ENCODE measurements at regions not wholly inside any gene's neighbourhood (a gene's known extent, or its start where the extent isn't known, plus 50 kb on each side); places are given as distances from the start of the nearest gene placed in this dataset.
A peak's percentile ranks its signal among the peaks of the same experiment; 100 is the strongest.

- no peaks in the 10 kb centered on the region for H4K20me1 ChIP-seq (ENCODE audit: insufficient read depth)
- no peak for TF ChIP-seq EZH2phosphoT487 (IDR thresholded peaks at IDR 0.05; ENCODE audit: insufficient read depth, low read depth)
- TF ChIP-seq EZH2 (IDR thresholded peaks at IDR 0.05; ENCODE audit: insufficient read depth, poor library complexity, severe bottlenecking) = no peak
- no peaks in the 10 kb centered on the region for H3K36me3 ChIP-seq (ENCODE audit: low read depth)
- no peak overlapping the region for H3K9ac ChIP-seq
- no peak overlapping the region for H3K4me2 ChIP-seq (ENCODE audit: unreplicated experiment)
- no peak overlapping the region for H3K27ac ChIP-seq
- in situ Hi-C loops (cut with MboI) = no loop called here
- H3K27me3 ChIP-seq (replicated peaks; ENCODE audit: insufficient read depth) = no peaks in the 10 kb centered on the region
- no peak overlapping the region for H2AFZ ChIP-seq
- H3F3A ChIP-seq (ENCODE audit: insufficient read depth) = no peaks in the 10 kb centered on the region
- no peaks in the 10 kb centered on the region for H3K9me3 ChIP-seq (ENCODE audit: low read depth)
- DNase-seq = peak; percentile 36
- no peaks in the 10 kb centered on the region for H3K4me1 ChIP-seq (ENCODE audit: insufficient read depth)
- H3K79me2 ChIP-seq (ENCODE audit: insufficient read depth) = no peaks in the 10 kb centered on the region
- H3K9me2 ChIP-seq (ENCODE audit: insufficient read depth) = no peaks in the 10 kb centered on the region
- 70 to 77% methylated on average over 9 of the region's 9 CpGs for WGBS, 2 experiments (ENCODE audit: low coverage in 1 of 2, low lambda C conversion rate in 2 of 2, missing lambda C conversion rate in 2 of 2)
- H3K4me3 ChIP-seq = no peak overlapping the region
Measured at GRCh38 chr4:152044331-152045036, 283.7 kb upstream of the GATB start.

DNA sequence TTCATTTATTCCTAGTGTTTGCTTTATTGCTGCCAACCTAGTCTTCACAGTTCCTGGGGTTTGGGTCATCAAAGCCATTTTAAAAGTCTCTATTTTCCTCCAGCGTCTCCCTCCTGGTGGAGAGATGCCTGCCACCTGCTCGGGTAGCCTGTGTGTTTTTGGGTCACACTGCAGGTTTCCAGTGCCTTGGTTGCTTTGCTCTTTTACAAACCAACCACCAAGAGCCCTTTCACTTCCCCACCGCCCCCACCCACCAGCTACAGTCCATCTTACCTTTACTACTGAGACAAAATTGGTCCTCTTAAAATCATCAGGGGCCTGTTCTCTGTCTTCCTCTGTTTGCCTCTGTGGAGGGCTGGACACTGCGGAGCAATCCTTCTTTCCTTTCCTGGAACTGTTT lies 280.5 kb upstream of the GATB start:
- no peak for DNase-seq
- Histone ChIP-seq H3K9ac (no peak overlapping the region), H3K79me2 (ENCODE audit: insufficient read depth) (no peaks in the 10 kb centered on the region), H4K20me1 (ENCODE audit: insufficient read depth) (no peaks in the 10 kb centered on the region), H3K36me3 (ENCODE audit: low read depth) (no peaks in the 10 kb centered on the region), H3K9me3 (ENCODE audit: low read depth) (no peaks in the 10 kb centered on the region), H3K4me1 (ENCODE audit: insufficient read depth) (peaks cover 15% of the 10 kb centered on the region), H3K9me2 (ENCODE audit: insufficient read depth) (no peaks in the 10 kb centered on the region), H3K4me2 (ENCODE audit: unreplicated experiment) (no peak overlapping the region), H2AFZ (no peak overlapping the region), H3F3A (ENCODE audit: insufficient read depth) (peaks cover 13% of the 10 kb centered on the region), H3K27me3 (replicated peaks; ENCODE audit: insufficient read depth) (no peaks in the 10 kb centered on the region), H3K27ac (no peak overlapping the region), H3K4me3 (no peak overlapping the region)
- TF ChIP-seq EZH2 (IDR thresholded peaks at IDR 0.05; ENCODE audit: insufficient read depth, poor library complexity, severe bottlenecking) (no peak), EZH2phosphoT487 (IDR thresholded peaks at IDR 0.05; ENCODE audit: insufficient read depth, low read depth) (no peak)
- WGBS, 2 experiments (ENCODE audit: low coverage in 1 of 2, low lambda C conversion rate in 2 of 2, missing lambda C conversion rate in 2 of 2) = 66 to 74% methylated on average over 4 of the region's 4 CpGs
- in situ Hi-C loops (cut with MboI) = no loop called here

- no peak for TF ChIP-seq EZH2 (IDR thresholded peaks at IDR 0.05; ENCODE audit: insufficient read depth, poor library complexity, severe bottlenecking)
- TF ChIP-seq EZH2phosphoT487 (IDR thresholded peaks at IDR 0.05; ENCODE audit: insufficient read depth, low read depth) = no peak
- Histone ChIP-seq H3F3A (ENCODE audit: insufficient read depth) (peaks cover 14% of the 10 kb centered on the region), H3K9ac (no peak overlapping the region), H3K27ac (no peak overlapping the region), H2AFZ (no peak overlapping the region), H3K79me2 (ENCODE audit: insufficient read depth) (no peaks in the 10 kb centered on the region), H3K4me3 (no peak overlapping the region), H3K27me3 (replicated peaks; ENCODE audit: insufficient read depth) (no peaks in the 10 kb centered on the region), H3K9me3 (ENCODE audit: low read depth) (no peaks in the 10 kb centered on the region), H3K4me2 (ENCODE audit: unreplicated experiment) (no peak overlapping the region), H3K9me2 (ENCODE audit: insufficient read depth) (no peaks in the 10 kb centered on the region), H3K36me3 (ENCODE audit: low read depth) (no peaks in the 10 kb centered on the region), H4K20me1 (ENCODE audit: insufficient read depth) (no peaks in the 10 kb centered on the region), H3K4me1 (ENCODE audit: insufficient read depth) (peaks cover 17% of the 10 kb centered on the region)
- DNase-seq = no peak
- 86 to 89% methylated on average over 5 of the region's 5 CpGs for WGBS, 2 experiments (ENCODE audit: low coverage in 1 of 2, low lambda C conversion rate in 2 of 2, missing lambda C conversion rate in 2 of 2)
- in situ Hi-C loops (cut with MboI) = no loop called here
Measured at GRCh38 chr4:152039691-152040090, 278.9 kb upstream of the GATB start.

- peaks cover 17% of the 10 kb centered on the region for H3K4me1 ChIP-seq (ENCODE audit: insufficient read depth)
- H3K9ac ChIP-seq = no peak overlapping the region
- no peaks in the 10 kb centered on the region for H3K79me2 ChIP-seq (ENCODE audit: insufficient read depth)
- peaks cover 14% of the 10 kb centered on the region for H3F3A ChIP-seq (ENCODE audit: insufficient read depth)
- no peaks in the 10 kb centered on the region for H4K20me1 ChIP-seq (ENCODE audit: insufficient read depth)
- no peak overlapping the region for H3K4me3 ChIP-seq
- no peak for DNase-seq
- in situ Hi-C loops (cut with MboI) = no loop called here
- H3K4me2 ChIP-seq (ENCODE audit: unreplicated experiment) = peak overlapping the region; percentile 11
- H3K27ac ChIP-seq = 0 out of 2 replicates have a peak overlapping the region, but pooled peaks have one; percentile 13
- TF ChIP-seq EZH2 (IDR thresholded peaks at IDR 0.05; ENCODE audit: insufficient read depth, poor library complexity, severe bottlenecking) = no peak
- no peak for TF ChIP-seq EZH2phosphoT487 (IDR thresholded peaks at IDR 0.05; ENCODE audit: insufficient read depth, low read depth)
- no peaks in the 10 kb centered on the region for H3K9me2 ChIP-seq (ENCODE audit: insufficient read depth)
- H3K36me3 ChIP-seq (ENCODE audit: low read depth) = no peaks in the 10 kb centered on the region
- no peak overlapping the region for H2AFZ ChIP-seq
- H3K9me3 ChIP-seq (ENCODE audit: low read depth) = no peaks in the 10 kb centered on the region
- H3K27me3 ChIP-seq (replicated peaks; ENCODE audit: insufficient read depth) = no peaks in the 10 kb centered on the region
- WGBS, 2 experiments (ENCODE audit: low coverage in 1 of 2, low lambda C conversion rate in 2 of 2, missing lambda C conversion rate in 2 of 2) = 88 to 90% methylated on average over 11 of the region's 11 CpGs
Measured at GRCh38 chr4:152039023-152039481, 278.2 kb upstream of the GATB start.

Measured in GM23248 (cell line).